ENCODE measurements at regions not wholly inside any gene's neighbourhood (a gene's known extent, or its start where the extent isn't known, plus 50 kb on each side); places are given as distances from the start of the nearest gene placed in this dataset.

DNA sequence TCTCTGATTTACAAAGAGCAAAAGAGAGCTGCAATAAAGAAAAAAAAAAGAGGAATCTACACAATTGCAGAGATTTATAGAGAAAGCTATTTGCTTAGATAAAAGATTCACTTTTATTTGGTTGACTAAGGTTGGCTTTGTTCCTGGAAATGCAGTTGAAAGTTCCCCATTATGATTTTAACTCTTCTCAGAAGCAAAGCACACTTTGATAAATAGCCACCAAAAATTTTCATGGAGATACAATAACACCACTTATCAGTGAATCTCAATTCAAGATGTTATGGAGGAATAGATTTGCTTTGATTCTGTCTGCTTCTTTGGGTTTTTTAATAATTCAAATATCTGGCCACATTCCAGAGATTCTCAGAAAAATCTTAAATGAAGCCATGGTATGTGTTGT lies 88.5 kb upstream of the ANO3 start:
- no peak for DNase-seq (ENCODE audit: low spot score)

DNA sequence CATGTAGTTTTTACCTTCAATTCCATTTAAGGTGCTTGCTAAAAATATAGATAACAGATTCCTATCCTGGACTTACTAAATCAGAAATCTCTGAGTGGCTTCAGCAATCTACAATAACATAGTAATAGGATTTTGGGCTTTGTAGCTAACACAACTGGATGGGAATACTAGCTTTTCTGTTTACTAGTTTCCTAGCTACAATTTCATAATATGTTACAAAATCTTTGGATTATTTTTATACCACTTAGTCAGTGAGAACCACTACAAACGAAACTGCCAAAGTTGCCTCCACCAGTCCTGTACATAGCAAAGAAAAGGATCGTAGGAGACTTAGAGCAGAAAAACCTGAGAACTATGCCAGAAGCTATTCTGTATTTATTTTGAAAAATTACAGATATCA lies 87.7 kb upstream of the ANO3 start:
- peak; percentile 64 for DNase-seq (ENCODE audit: low spot score)

GRCh38 chr11:26245046-26245445 lies 86.9 kb upstream of the ANO3 start:
- DNase-seq (ENCODE audit: low spot score) = peak; percentile 11

DNA sequence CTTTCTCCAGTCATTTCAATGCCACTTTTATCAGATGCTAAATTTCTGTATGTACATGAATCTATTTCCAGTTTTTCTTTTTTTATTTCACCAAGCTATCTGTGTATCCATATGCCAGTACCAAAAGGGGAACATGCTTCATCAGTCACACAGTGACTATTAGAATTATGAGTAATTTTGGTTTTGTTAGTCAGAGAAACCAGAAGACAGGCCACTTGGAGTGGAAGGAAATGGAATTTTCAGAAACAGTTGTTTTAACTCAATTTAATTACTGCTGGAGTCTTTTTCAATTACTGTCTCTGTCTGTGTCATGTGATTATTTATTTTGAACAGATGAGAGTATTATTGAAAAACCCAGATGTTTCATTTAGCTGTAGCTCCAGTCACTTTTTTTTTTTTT lies 84.6 kb upstream of the ANO3 start:
- peak; percentile 58 for DNase-seq (ENCODE audit: low spot score)

GRCh38 chr11:26248661-26249060 lies 83.3 kb upstream of the ANO3 start:
- DNase-seq (ENCODE audit: low spot score) = no peak

GRCh38 chr11:26254378-26254777 lies 77.6 kb upstream of the ANO3 start:
- no peak for DNase-seq (ENCODE audit: low spot score)

GRCh38 chr11:26263769-26264168 lies 68.2 kb upstream of the ANO3 start:
- DNase-seq (ENCODE audit: low spot score) = no peak

DNA sequence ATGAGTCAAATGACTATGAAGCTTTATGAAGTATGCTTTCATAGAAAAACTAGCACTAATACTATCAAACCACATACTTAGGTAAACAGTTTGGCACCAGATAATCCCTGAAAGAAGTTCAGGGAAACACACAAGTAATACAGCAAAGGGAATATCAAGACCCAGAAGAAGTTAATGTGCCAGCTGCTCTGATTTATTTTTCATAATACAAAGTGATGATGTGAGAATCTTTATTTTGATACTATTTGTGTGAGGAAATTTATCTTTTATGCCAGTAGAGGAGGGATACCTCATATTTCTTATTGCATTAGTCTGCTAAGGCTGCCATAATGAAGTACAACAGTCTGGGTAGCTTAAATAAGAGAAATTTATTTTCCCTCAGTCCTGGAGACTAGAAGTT lies 67.7 kb upstream of the ANO3 start:
- no peak for DNase-seq (ENCODE audit: low spot score)

GRCh38 chr11:26268980-26269660 lies 62.8 kb upstream of the ANO3 start:
- DNase-seq (ENCODE audit: low spot score) = no peak

GRCh38 chr11:26271666-26272065 lies 60.3 kb upstream of the ANO3 start:
- no peak for DNase-seq (ENCODE audit: low spot score)

DNA sequence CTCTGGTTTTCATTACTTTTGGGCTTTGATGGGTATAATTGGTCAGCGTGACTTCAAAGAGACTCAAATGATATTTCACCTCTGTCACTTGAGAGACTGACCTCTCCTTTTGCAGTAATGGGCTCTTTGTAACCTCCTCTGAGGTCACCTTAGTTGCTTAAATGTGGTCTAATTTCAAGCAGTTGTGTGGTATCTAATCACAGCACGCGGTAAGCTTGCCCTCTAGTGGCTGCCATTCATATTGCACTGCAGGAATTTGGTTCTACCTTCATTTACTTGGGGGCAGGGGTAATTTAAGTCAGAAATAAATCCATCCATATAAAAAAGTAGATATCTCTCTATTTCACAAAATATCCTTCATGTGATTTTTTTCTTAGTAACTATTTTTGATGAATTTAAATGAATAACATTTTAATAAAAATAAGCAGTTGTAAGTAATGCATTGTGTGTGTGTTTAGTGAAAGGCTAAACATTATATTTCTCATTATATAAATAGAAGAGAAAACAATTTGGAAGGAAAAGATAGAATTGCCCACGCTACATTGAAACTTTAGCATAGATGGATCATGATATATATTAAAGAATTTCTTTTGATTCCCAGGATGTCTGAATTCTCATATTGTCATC lies 55.0 kb upstream of the ANO3 start:
- peak; percentile 61 for DNase-seq (ENCODE audit: low spot score)

DNA sequence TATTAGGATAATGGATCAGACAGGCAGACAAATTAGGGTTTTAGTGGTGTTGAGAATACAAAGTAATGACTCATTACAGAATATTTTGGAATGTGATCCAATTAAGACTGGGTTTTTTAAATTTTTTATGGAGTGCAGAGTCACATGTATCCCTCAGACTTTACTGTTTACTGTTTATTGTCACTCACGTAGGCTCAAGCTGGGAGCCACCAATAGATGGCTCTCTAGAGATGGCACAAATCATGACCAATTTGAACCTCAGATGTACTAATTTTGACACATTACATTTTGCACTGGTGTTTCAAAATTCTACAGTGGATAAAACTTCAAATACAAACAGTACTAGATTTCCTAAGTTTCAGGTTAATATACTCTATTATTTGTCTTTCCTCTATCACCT lies 53.6 kb upstream of the ANO3 start:
- DNase-seq (ENCODE audit: low spot score) = no peak

All from AG20443 (cell line).